GM12878 (cell line): ENCODE measurements at regions not wholly inside any gene's neighbourhood (a gene's known extent, or its start where the extent isn't known, plus 50 kb on each side); places are given as distances from the start of the nearest gene placed in this dataset.

ENCODE experiments used
- ATAC-seq: fragments of 200-7000 bp; cut with Tn5 transposase; 3 replicates; pipeline ENCODE4 v1.9.1; 2020; ENCODE audit warnings: mild to moderate bottlenecking, moderate library complexity
- BruUV-seq: library from RNA; stranded (reverse); fragments of 400-500 nt; replicated peaks from 2 replicates; lab custom pipeline; 2021; lab: Mats Ljungman, UMichigan
- CTCF ChIA-PET: fragments of 300-600 bp; sonication (Branson Sonifier 250); formaldehyde crosslinking; extraction: SDS; loops from one replicate; lab custom pipeline; 2021; ENCODE audit warnings: inconsistent platforms; lab: Yijun Ruan, JAX
- POLR2A ChIA-PET: fragments of 350-600 bp; formaldehyde crosslinking; extraction: SDS; loops from one replicate; lab custom pipeline; 2021; ENCODE audit warnings: inconsistent platforms; lab: Charles Lee
- RAD21 ChIA-PET: fragments of 300-600 bp; sonication (Branson Sonifier 250); formaldehyde crosslinking; loops from one replicate; lab custom pipeline; 2023; ENCODE audit warnings: antibody characterized with exemption; ENCODE audit not compliant: unreplicated experiment; lab: Charles Lee
- SMC1A ChIA-PET: fragments of 300-600 bp; sonication (Branson Sonifier 250); formaldehyde crosslinking; loops from one replicate; lab custom pipeline; 2023; ENCODE audit not compliant: unreplicated experiment, uncharacterized antibody; lab: Charles Lee
- DNase-seq: peaks from one replicate; pipeline ENCODE4 v3.0.0-alpha.2; 2011; ENCODE audit warnings: low read depth, low spot score
- FAIRE-seq: peaks from 3 replicates; lab custom pipeline; 2011; peaks lifted over from hg19 to GRCh38; lab: Jason Lieb, UNC
- H2AFZ ChIP-seq: 2 replicates; pipeline ENCODE4 v1.6.0; 2011; ENCODE audit warnings: low read depth, low read length, control low read depth; ENCODE audit not compliant: control insufficient read depth
- H3K27ac ChIP-seq: 2 replicates; pipeline ENCODE4 v1.5.1; 2011; ENCODE audit warnings: control low read depth; ENCODE audit not compliant: control insufficient read depth, insufficient read depth
- H3K27me3 ChIP-seq, 2 experiments: replicated peaks in 1 of 2; 2 replicates each; pipeline versions ENCODE4 v1.6.0 to v1.6.1; 2011; ENCODE audit warnings: low read length in 1 of 2; ENCODE audit not compliant: control insufficient read depth in 2 of 2, insufficient read depth in 2 of 2
- H3K36me3 ChIP-seq, 2 experiments: 2 replicates each; pipeline ENCODE4 v1.5.1; 2011; ENCODE audit warnings: low read length in 1 of 2; ENCODE audit not compliant: control insufficient read depth in 2 of 2, insufficient read depth in 2 of 2
- H3K4me1 ChIP-seq: 2 replicates; pipeline ENCODE4 v1.6.1; 2011; ENCODE audit warnings: mild to moderate bottlenecking, low read length, moderate library complexity, mixed read lengths; ENCODE audit not compliant: control insufficient read depth, insufficient read depth
- H3K4me2 ChIP-seq: 2 replicates; pipeline ENCODE4 v1.6.0; 2011; ENCODE audit warnings: control low read depth; ENCODE audit not compliant: control insufficient read depth, insufficient read depth
- H3K4me3 ChIP-seq: fragments of 200-600 bp; sonication (generic); 2 replicates; pipeline ENCODE4 v1.5.1; 2016
- H3K79me2 ChIP-seq: 2 replicates; pipeline ENCODE4 v1.6.0; 2011; ENCODE audit warnings: low read length; ENCODE audit not compliant: control insufficient read depth, insufficient read depth
- H3K9ac ChIP-seq: 2 replicates; pipeline ENCODE4 v1.8.0; 2011; ENCODE audit warnings: low read length, control low read depth, mixed read lengths; ENCODE audit not compliant: control insufficient read depth, insufficient read depth
- H3K9me3 ChIP-seq: replicated peaks from 3 replicates; pipeline ENCODE4 v1.5.1; 2011; ENCODE audit warnings: mild to moderate bottlenecking, low read length; ENCODE audit not compliant: control insufficient read depth, insufficient read depth
- H4K20me1 ChIP-seq: 2 replicates; pipeline ENCODE4 v1.6.0; 2011; ENCODE audit not compliant: control insufficient read depth, insufficient read depth
- BRCA1 ChIP-seq: IDR thresholded peaks from 2 replicates; pipeline ENCODE4 v1.6.1; 2011; ENCODE audit warnings: low read depth, low read length, improper control_type of control experiment
- CREB1 ChIP-seq: IDR thresholded peaks from 2 replicates; pipeline ENCODE4 v1.6.1; 2012; ENCODE audit warnings: low read depth, mild to moderate bottlenecking, inconsistent platforms
- EZH2 ChIP-seq: IDR thresholded peaks from 2 replicates; pipeline ENCODE4 v1.6.1; 2012; ENCODE audit warnings: low read depth, mild to moderate bottlenecking, control low read depth, inconsistent platforms, low read length, borderline replicate concordance; ENCODE audit not compliant: control insufficient read depth
- FOS ChIP-seq: IDR thresholded peaks from 3 replicates; pipeline ENCODE4 v1.6.1; 2011; ENCODE audit warnings: borderline replicate concordance; ENCODE audit not compliant: insufficient read length; ENCODE audit errors: extremely low read depth
- PBX3 ChIP-seq: IDR thresholded peaks from 2 replicates; pipeline ENCODE4 v1.6.1; 2011; ENCODE audit warnings: mild to moderate bottlenecking, low read depth, low read length, moderate library complexity; ENCODE audit not compliant: insufficient replicate concordance
- POU2F2 ChIP-seq: IDR thresholded peaks from 3 replicates; pipeline ENCODE4 v1.6.1; 2011; ENCODE audit warnings: low read depth, mild to moderate bottlenecking, low read length, borderline replicate concordance
- RFX5 ChIP-seq: IDR thresholded peaks from 2 replicates; pipeline ENCODE4 v1.6.1; 2011; ENCODE audit warnings: low read depth, low read length, improper control_type of control experiment
- WGBS: methylation state at CpG from one replicate; pipeline ENCODE4 v1.1.6; 2016; ENCODE audit warnings: low lambda C conversion rate; ENCODE audit not compliant: insufficient replicate concordance, insufficient coverage; ENCODE audit errors: missing lambda C conversion rate; 5-methylcytosine and 5-hydroxymethylcytosine counted together
- in situ Hi-C: fragments of 300-500 bp; cut with MboI; formaldehyde crosslinking; loops from 9 replicates; pipeline ENCODE4 v1.14.3; 2018; ENCODE audit warnings: mixed read lengths
- intact Hi-C: fragments of 100-400 bp; cut with micrococcal nuclease; formaldehyde crosslinking; loops from one replicate; pipeline ENCODE4 v1.14.2; 2022; ENCODE audit not compliant: unreplicated experiment

- Histone ChIP-seq H3K27me3 (no peaks in the 10 kb centered on the region; a peak in 3 of 4 replicates), H3K27ac (no peak overlapping the region), H2AFZ (no peak overlapping the region), H3K4me3 (no peak overlapping the region), H3K36me3 (no peaks in the 10 kb centered on the region), H3K9me3 (no peaks in the 10 kb centered on the region), H4K20me1 (no peaks in the 10 kb centered on the region), H3K4me1 (no peaks in the 10 kb centered on the region), H3K9ac (no peak overlapping the region), H3K4me2 (no peak overlapping the region), H3K79me2 (no peaks in the 10 kb centered on the region)
- FAIRE-seq (no peak), DNase-seq (no peak), ATAC-seq (no peak)
- TF ChIP-seq POU2F2 (no peak), EZH2 (no peak), FOS (no peak), BRCA1 (no peak), PBX3 (no peak), CREB1 (no peak), RFX5 (no peak)
- ChIA-PET RAD21 (no interaction called here), POLR2A (no interaction called here), CTCF (no interaction called here), SMC1A (no interaction called here)
- in situ Hi-C loops, result no loop called here
- intact Hi-C loops, result no loop called here
- BruUV-seq, result no TSS peak
- 62% methylated on average over 11 of the region's 11 CpGs for WGBS
Observed at GRCh38 chr18:70461323-70462077, 172.7 kb downstream of the SOCS6 start.
